Hematopoietic multipotent progenitor cell treated with erythropoietin and hydrocortisone succinate and interleukin-3 and kit ligand, for 17 days (in vitro differentiated cells): ENCODE measurements at regions not wholly inside any gene's neighbourhood (a gene's known extent, or its start where the extent isn't known, plus 50 kb on each side); places are given as distances from the start of the nearest gene placed in this dataset.

ENCODE experiments used
- DNase-seq: peaks from one replicate; pipeline ENCODE4 v3.0.0-alpha.2; 2015; ENCODE audit warnings: low spot score

GRCh38 chr2:118565301-118565700, 282.1 kb downstream of the EN1 start:
- no peak for DNase-seq

GRCh38 chr2:118562144-118562543, 285.3 kb downstream of the EN1 start:
- no peak for DNase-seq

- no peak for DNase-seq
Observed at GRCh38 chr2:118558846-118559245, 288.6 kb downstream of the EN1 start.

GRCh38 chr2:118557791-118558190, 289.7 kb downstream of the EN1 start:
- no peak for DNase-seq

GRCh38 chr2:118557016-118557415, 290.4 kb downstream of the EN1 start:
- DNase-seq: no peak

- no peak for DNase-seq
Observed at GRCh38 chr2:118554616-118555015, 292.8 kb downstream of the EN1 start.

- no peak for DNase-seq
Observed at GRCh38 chr2:118549503-118549902, 297.9 kb downstream of the EN1 start.

GRCh38 chr2:118548880-118549488, 298.5 kb downstream of the EN1 start:
- no peak for DNase-seq

- DNase-seq: no peak
Observed at GRCh38 chr2:118539290-118539689, 308.2 kb downstream of the EN1 start.

GRCh38 chr2:118536306-118536705, 311.1 kb downstream of the EN1 start:
- DNase-seq: no peak

- no peak for DNase-seq
Observed at GRCh38 chr2:118535818-118536212, 311.6 kb downstream of the EN1 start.

GRCh38 chr2:118535171-118535817, 312.2 kb downstream of the EN1 start:
- no peak for DNase-seq

GRCh38 chr2:118530976-118531375, 316.5 kb downstream of the EN1 start:
- no peak for DNase-seq

GRCh38 chr2:118529908-118530599, 317.4 kb downstream of the EN1 start:
- no peak for DNase-seq

- no peak for DNase-seq
Observed at GRCh38 chr2:118527571-118527970, 319.9 kb downstream of the EN1 start.

GRCh38 chr2:118525346-118525745, 322.1 kb downstream of the EN1 start:
- no peak for DNase-seq

- DNase-seq: no peak
Observed at GRCh38 chr2:118524911-118525310, 322.5 kb downstream of the EN1 start.

GRCh38 chr2:118523761-118524160, 323.7 kb downstream of the EN1 start:
- DNase-seq: no peak

GRCh38 chr2:118521960-118522359, 325.5 kb downstream of the EN1 start:
- DNase-seq: no peak

- DNase-seq: no peak
Observed at GRCh38 chr2:118521272-118521671, 326.2 kb downstream of the EN1 start.

- no peak for DNase-seq
Observed at GRCh38 chr2:118520246-118520645, 327.2 kb downstream of the EN1 start.

GRCh38 chr2:118519511-118519910, 327.9 kb downstream of the EN1 start:
- no peak for DNase-seq

GRCh38 chr2:118510807-118511206, 336.6 kb downstream of the EN1 start:
- DNase-seq: no peak
